GM19043 (cell line): ENCODE measurements at regions not wholly inside any gene's neighbourhood (a gene's known extent, or its start where the extent isn't known, plus 50 kb on each side); places are given as distances from the start of the nearest gene placed in this dataset.
"Not testable (repeated sequence)": the region's sequence is repeated elsewhere in the genome, so short reads cannot be mapped to it uniquely, and the experiment has no call there.

Experiments used
- ATAC-seq: cut with Tn5 transposase; IDR thresholded peaks from one replicate; pipeline ENCODE4 v1.9.1; 2021; ENCODE audit warnings: low read depth; ENCODE audit not compliant: unreplicated experiment

GRCh38 chr15:77910030-77910911, 167.2 kb downstream of the TBC1D2B start:
- not testable (repeated sequence) for ATAC-seq

- ATAC-seq: no peak
Observed at GRCh38 chr15:77909182-77909940, 168.2 kb downstream of the TBC1D2B start.

GRCh38 chr15:77908752-77909111, 168.8 kb downstream of the TBC1D2B start:
- not testable (repeated sequence) for ATAC-seq

- no peak for ATAC-seq
Observed at GRCh38 chr15:77907824-77908751, 169.4 kb downstream of the TBC1D2B start.

- not testable (repeated sequence) for ATAC-seq
Observed at GRCh38 chr15:77906062-77906990, 171.2 kb downstream of the TBC1D2B start.

GRCh38 chr15:77905301-77905920, 172.1 kb downstream of the TBC1D2B start:
- no peak for ATAC-seq

DNA sequence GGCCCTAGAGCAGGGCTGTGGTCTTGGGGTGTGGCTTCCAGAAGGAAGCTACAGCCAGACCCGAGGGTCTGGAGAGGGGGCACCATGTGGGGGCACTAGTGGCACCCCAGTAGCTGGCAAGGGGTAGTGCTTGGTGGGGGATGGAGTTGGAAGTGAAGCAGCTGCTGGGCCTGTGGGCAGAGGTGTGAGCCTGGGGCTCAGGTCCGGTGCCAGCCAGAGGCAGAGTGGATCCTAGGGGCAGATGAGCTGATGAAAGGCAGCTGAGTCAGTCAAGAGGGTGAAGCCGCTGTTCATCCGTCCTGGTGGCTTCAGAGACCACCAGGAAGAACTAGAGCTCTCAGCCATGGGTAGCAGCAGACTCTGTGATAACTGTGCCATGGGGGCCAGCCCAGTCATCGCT, 172.6 kb downstream of the TBC1D2B start:
- no peak for ATAC-seq

GRCh38 chr15:77904436-77904821, 173.1 kb downstream of the TBC1D2B start:
- no peak for ATAC-seq

DNA sequence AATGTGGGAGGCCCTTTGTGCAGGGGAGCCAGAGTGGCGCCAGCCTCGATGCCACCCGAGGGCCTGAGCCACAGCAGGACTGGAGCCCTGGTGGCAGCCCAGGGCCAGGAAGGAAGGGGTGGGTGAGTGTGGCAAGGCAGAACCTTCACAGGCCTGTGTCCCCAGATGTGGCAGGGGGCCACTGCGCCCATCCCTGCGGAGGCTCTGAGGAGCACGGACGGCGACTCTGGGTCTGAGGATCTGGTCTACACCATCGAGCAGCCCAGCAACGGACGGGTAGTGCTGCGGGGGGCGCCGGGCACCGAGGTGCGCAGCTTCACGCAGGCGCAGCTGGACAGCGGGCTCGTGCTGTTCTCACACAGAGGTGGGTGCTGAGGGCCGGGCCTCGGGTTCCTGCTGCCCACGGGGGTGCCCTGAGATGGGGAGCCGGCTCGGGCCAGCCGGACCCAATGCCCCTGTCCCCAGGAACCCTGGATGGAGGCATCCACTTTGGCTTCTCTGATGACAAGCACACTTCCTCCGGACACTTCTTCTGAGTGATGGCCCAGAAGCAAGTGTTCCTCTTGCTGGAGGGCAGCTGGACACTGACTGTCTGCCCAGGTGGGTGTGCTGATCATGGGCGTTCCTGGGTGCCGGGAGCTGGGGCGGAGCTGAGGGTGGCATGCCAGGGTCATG, 173.6 kb downstream of the TBC1D2B start:
- not testable (repeated sequence) for ATAC-seq

GRCh38 chr15:77902921-77903760, 174.4 kb downstream of the TBC1D2B start:
- ATAC-seq: not testable (repeated sequence)

GRCh38 chr15:77901921-77902750, 175.4 kb downstream of the TBC1D2B start:
- no peak for ATAC-seq

DNA sequence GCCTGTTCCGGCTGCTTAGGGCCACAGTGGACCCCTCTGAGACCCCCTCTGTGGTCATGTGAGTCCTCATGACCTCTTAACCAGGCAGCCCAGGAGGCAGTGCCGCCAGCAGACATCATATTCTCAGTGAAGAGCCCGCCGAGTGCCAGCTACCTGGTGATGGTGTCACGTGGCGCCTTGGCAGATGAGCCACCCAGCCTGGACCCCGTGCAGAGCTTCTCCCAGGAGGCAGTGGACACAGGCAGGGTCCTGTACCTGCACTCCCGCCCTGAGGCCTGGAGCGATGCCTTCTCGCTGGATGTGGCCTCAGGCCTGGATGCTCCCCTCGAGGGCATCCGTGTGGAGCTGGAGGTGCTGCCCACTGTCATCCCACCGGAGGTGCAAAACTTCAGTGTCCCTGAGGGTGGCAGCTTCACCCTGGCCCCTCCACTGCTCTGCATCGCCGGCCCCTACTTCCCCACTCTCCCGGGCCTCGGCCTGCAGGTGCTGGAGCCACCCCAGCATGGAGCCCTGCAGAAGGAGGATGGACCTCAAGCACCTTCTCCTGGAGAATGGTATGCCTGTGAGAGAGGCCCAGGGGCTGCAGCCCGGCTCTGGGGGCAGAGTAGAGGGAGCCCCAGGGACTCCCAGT, 176.1 kb downstream of the TBC1D2B start:
- ATAC-seq: no peak

GRCh38 chr15:77900331-77900963, 177.1 kb downstream of the TBC1D2B start:
- ATAC-seq: not testable (repeated sequence)

- not testable (repeated sequence) for ATAC-seq
Observed at GRCh38 chr15:77899776-77900175, 177.7 kb downstream of the TBC1D2B start.

GRCh38 chr15:77898811-77899730, 178.4 kb downstream of the TBC1D2B start:
- no peak for ATAC-seq
